Thyroid gland (tissue), 4 donors: ENCODE measurements at regions not wholly inside any gene's neighbourhood (a gene's known extent, or its start where the extent isn't known, plus 50 kb on each side); places are given as distances from the start of the nearest gene placed in this dataset.

Source experiments
- DNase-seq, 2 donors: peaks; one replicate each; pipeline ENCODE4 v3.0.0-alpha.2; 2019
- H3K27ac ChIP-seq, 3 donors: fragments of 200-600 bp; sonication (generic); 1 replicate in 2 of 3; 2 replicates in 1 of 3; pipeline ENCODE4 v1.5.1; 2016 to 2019; ENCODE audit warnings: mild to moderate bottlenecking in 1 of 3, moderate library complexity in 1 of 3
- H3K27me3 ChIP-seq: fragments of 200-600 bp; sonication (generic); one replicate; pipeline ENCODE4 v1.5.1; 2019
- H3K36me3 ChIP-seq, 2 donors: fragments of 200-600 bp; sonication (generic); one replicate each; pipeline ENCODE4 v1.5.1; 2016 to 2019
- H3K4me1 ChIP-seq, 2 donors: fragments of 200-600 bp; sonication (generic); one replicate each; pipeline ENCODE4 v1.5.1; 2017 to 2019
- H3K4me3 ChIP-seq, 3 donors: fragments of 200-600 bp; sonication (generic); replicated peaks in 1 of 3; 1 replicate in 2 of 3; 2 replicates in 1 of 3; pipeline ENCODE4 v1.5.1; 2016; ENCODE audit warnings: mild to moderate bottlenecking in 1 of 3
- H3K9me3 ChIP-seq: fragments of 200-600 bp; sonication (generic); one replicate; pipeline ENCODE4 v1.5.1; 2017
- CTCF ChIP-seq, 6 experiments: fragments of 200-600 bp in 3 of 6; fragments of 450-650 bp in 3 of 6; sonication (generic) in 3 of 6; IDR thresholded peaks; one replicate each; pipeline ENCODE4 v1.5.1; 2016 to 2019; ENCODE audit warnings: antibody characterized with exemption in 6 of 6, mild to moderate bottlenecking in 2 of 6, inconsistent platforms in 1 of 6, moderate library complexity in 1 of 6
- POLR2A ChIP-seq, 2 donors: fragments of 450-650 bp; IDR thresholded peaks; one replicate each; pipeline ENCODE4 v1.6.1; 2017; ENCODE audit warnings: antibody characterized with exemption in 2 of 2, mild to moderate bottlenecking in 2 of 2, moderate library complexity in 1 of 2
- WGBS, 2 donors: methylation state at CpG; one replicate each; pipeline ENCODE4 v1.1.5; 2017; 5-methylcytosine and 5-hydroxymethylcytosine counted together
- intact Hi-C: fragments of 100-400 bp; cut with DNase I; formaldehyde crosslinking; loops from one replicate; pipeline ENCODE4 v1.15.1; 2023

GRCh38 chr14:58898655-58899316 lies 261.0 kb downstream of the DACT1 start:
- DNase-seq: no peak
- intact Hi-C loops: no loop called here
- no peak overlapping the region for H3K27ac ChIP-seq
- H3K27me3 ChIP-seq: no peaks in the 10 kb centered on the region
- no peak overlapping the region for H3K4me3 ChIP-seq
- H3K9me3 ChIP-seq: no peaks in the 10 kb centered on the region
- H3K36me3 ChIP-seq: no peaks in the 10 kb centered on the region
- H3K4me1 ChIP-seq: no peaks in the 10 kb centered on the region
- no peak for TF ChIP-seq CTCF (IDR thresholded peaks at IDR 0.05)
- TF ChIP-seq POLR2A (IDR thresholded peaks at IDR 0.05): no peak
- WGBS, 2 donors: 83 to 88% methylated on average over 4 of the region's 4 CpGs

- TF ChIP-seq POLR2A (IDR thresholded peaks at IDR 0.05) (no peak), CTCF (IDR thresholded peaks at IDR 0.05) (no peak)
These were observed 261.6 kb downstream of the DACT1 start for GRCh38 chr14:58899317-58899713.

GRCh38 chr14:58901826-58902225 lies 264.1 kb downstream of the DACT1 start:
- TF ChIP-seq POLR2A (IDR thresholded peaks at IDR 0.05) (no peak), CTCF (IDR thresholded peaks at IDR 0.05) (no peak)
- Histone ChIP-seq H3K4me1 (no peaks in the 10 kb centered on the region), H3K36me3 (no peaks in the 10 kb centered on the region), H3K27me3 (no peaks in the 10 kb centered on the region), H3K4me3 (no peak overlapping the region), H3K9me3 (no peaks in the 10 kb centered on the region), H3K27ac (no peak overlapping the region)
- DNase-seq: no peak
- intact Hi-C loops: no loop called here

More at GRCh38 chr14:58899317-58899713, 261.6 kb downstream of the DACT1 start:
- 84 to 92% methylated on average over 3 of the region's 3 CpGs for WGBS, 2 donors
- H3K27ac ChIP-seq: no peak overlapping the region
- no peaks in the 10 kb centered on the region for H3K4me1 ChIP-seq
- no peak for DNase-seq
- no peaks in the 10 kb centered on the region for H3K9me3 ChIP-seq
- no peaks in the 10 kb centered on the region for H3K36me3 ChIP-seq
- H3K4me3 ChIP-seq: no peak overlapping the region
- no peaks in the 10 kb centered on the region for H3K27me3 ChIP-seq
- intact Hi-C loops: no loop called here

- no peak for DNase-seq
- Histone ChIP-seq H3K27ac (no peak overlapping the region), H3K4me3 (no peak overlapping the region), H3K4me1 (no peaks in the 10 kb centered on the region), H3K27me3 (no peaks in the 10 kb centered on the region), H3K9me3 (no peaks in the 10 kb centered on the region), H3K36me3 (no peaks in the 10 kb centered on the region)
- intact Hi-C loops: no loop called here
- 55 to 61% methylated on average over 1 of the region's 1 CpG for WGBS, 2 donors
- TF ChIP-seq CTCF (IDR thresholded peaks at IDR 0.05) (no peak), POLR2A (IDR thresholded peaks at IDR 0.05) (no peak)
These were observed 267.0 kb downstream of the DACT1 start for GRCh38 chr14:58904776-58905175.

GRCh38 chr14:58907803-58908202 lies 270.0 kb downstream of the DACT1 start:
- no peaks in the 10 kb centered on the region for H3K4me1 ChIP-seq
- no peak for DNase-seq
- H3K9me3 ChIP-seq: no peaks in the 10 kb centered on the region
- WGBS, 2 donors: 65 to 71% methylated on average over 1 of the region's 1 CpG
- TF ChIP-seq CTCF (IDR thresholded peaks at IDR 0.05): no peak
- no peak for TF ChIP-seq POLR2A (IDR thresholded peaks at IDR 0.05)
- no peaks in the 10 kb centered on the region for H3K27me3 ChIP-seq
- intact Hi-C loops: no loop called here
- no peak overlapping the region for H3K27ac ChIP-seq
- no peaks in the 10 kb centered on the region for H3K36me3 ChIP-seq
- no peak overlapping the region for H3K4me3 ChIP-seq
